BLaER1 treated with 17β-estradiol and CSF1 and Interleukin-3, amounts not matched to agents 10 nM and 100 nM (cell line): ENCODE measurements at regions not wholly inside any gene's neighbourhood (a gene's known extent, or its start where the extent isn't known, plus 50 kb on each side); places are given as distances from the start of the nearest gene placed in this dataset.
A peak's percentile ranks its signal among the peaks of the same experiment; 100 is the strongest.

ENCODE experiments used
- H3K27ac ChIP-seq, 11 experiments: shearing (Covaris generic); formaldehyde crosslinking; 2 replicates each; pipeline ENCODE4 v1.8.1; 2022
- H3K27me3 ChIP-seq, 11 experiments: shearing (Covaris generic); formaldehyde crosslinking; 2 replicates each; pipeline ENCODE4 v1.8.1; 2022
- H3K36me3 ChIP-seq, 11 experiments: shearing (Covaris generic); formaldehyde crosslinking; 2 replicates each; pipeline ENCODE4 v1.8.1; 2022
- H3K4me1 ChIP-seq, 10 experiments: shearing (Covaris generic); formaldehyde crosslinking; 2 replicates each; pipeline ENCODE4 v1.8.1; 2022
- H3K4me2 ChIP-seq, 11 experiments: shearing (Covaris generic); formaldehyde crosslinking; 2 replicates each; pipeline ENCODE4 v1.8.1; 2022
- H3K4me3 ChIP-seq, 10 experiments: shearing (Covaris generic); formaldehyde crosslinking; 2 replicates each; pipeline ENCODE4 v1.8.1; 2022
- H3K9ac ChIP-seq, 11 experiments: shearing (Covaris generic); formaldehyde crosslinking; 2 replicates each; pipeline ENCODE4 v1.8.1; 2022
- H3K9me3 ChIP-seq, 11 experiments: shearing (Covaris generic); formaldehyde crosslinking; replicated peaks in 1 of 11; 2 replicates each; pipeline ENCODE4 v1.8.1; 2022
- H4K20me1 ChIP-seq, 11 experiments: shearing (Covaris generic); formaldehyde crosslinking; 2 replicates each; pipeline ENCODE4 v1.8.1; 2022
- Cebpa-rat ChIP-seq, 11 experiments: shearing (Covaris generic); IDR thresholded peaks; 2 replicates each; pipeline ENCODE4 v1.8.1; 2022

DNA sequence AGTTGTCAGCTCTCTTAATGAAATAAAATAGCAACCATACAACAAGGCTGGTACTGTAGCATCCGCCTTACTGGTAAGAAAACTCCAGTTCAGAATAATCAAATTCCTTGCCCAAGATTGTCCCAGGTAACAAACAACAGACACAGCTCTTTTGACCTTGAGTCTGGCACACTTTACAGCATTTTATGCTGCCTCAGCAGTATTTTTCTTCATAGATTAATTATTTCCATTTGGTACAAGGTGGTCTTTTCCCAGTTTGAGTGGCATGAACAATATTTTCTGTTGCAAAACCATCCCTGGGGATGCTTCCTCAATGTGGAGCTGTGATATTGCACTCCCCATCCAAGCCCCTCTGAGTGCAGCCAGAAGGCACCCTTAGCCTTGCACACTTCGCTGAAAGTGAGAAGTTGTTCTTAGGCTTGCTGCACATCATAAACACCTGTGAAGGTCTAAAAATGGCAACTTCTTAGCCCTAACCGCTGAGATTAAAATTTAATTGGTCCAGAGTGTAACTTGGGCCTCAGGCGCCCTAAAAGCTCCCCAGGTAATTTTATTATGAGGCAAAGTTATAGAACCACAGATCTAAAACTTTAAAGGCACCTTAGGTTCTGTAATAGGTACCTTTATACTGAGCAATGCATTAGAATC, 523.3 kb downstream of the CMPK2 start:
- peaks cover 0 to 4% (median 0%) of the 10 kb centered on the region in 11 experiments; a peak in 3 of 22 replicates for H3K9me3 ChIP-seq
- H3K4me2 ChIP-seq, result no peak overlapping the region
- peaks cover 0 to 26% (median 15%) of the 10 kb centered on the region in 10 experiments; a peak in 13 of 20 replicates for H3K4me1 ChIP-seq
- no peak for TF ChIP-seq Cebpa-rat (IDR thresholded peaks at IDR 0.05)
- no peak overlapping the region for H3K27ac ChIP-seq
- 0 out of 22 replicates have a peak, but pooled peaks cover 0 to 3% (median 0%) of the 10 kb centered on the region in 11 experiments for H3K27me3 ChIP-seq
- H4K20me1 ChIP-seq, result no peaks in the 10 kb centered on the region
- no peak overlapping the region for H3K4me3 ChIP-seq
- H3K36me3 ChIP-seq, result no peaks in the 10 kb centered on the region
- H3K9ac ChIP-seq, result no peak overlapping the region

DNA sequence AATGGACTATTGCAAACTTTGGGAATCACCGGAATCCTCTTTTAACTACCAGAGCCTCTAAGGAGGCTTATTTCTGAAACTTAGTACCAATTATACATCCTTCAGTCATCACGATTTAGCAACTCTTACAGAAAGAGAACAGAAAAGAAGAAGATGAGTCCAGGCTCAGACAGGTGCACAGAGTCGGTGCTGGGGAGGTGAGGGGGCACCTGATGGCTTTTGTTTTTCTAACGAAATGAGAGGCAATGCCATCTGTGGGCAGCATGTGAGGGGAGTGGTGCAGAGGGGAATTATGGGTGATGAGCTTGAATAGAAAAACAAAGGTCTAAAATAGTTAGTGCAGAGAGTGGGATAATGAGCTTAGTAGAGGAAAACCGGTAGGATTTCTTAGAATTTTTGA, 522.6 kb downstream of the CMPK2 start:
- Histone ChIP-seq H3K4me3 (no peak overlapping the region), H3K4me1 (peaks cover 0 to 20% (median 10%) of the 10 kb centered on the region in 10 experiments; a peak in 12 of 20 replicates), H3K36me3 (no peaks in the 10 kb centered on the region), H3K27me3 (0 out of 22 replicates have a peak, but pooled peaks cover 0 to 3% (median 0%) of the 10 kb centered on the region in 11 experiments), H3K9ac (no peak overlapping the region), H4K20me1 (no peaks in the 10 kb centered on the region), H3K27ac (no peak overlapping the region), H3K9me3 (peaks cover 0 to 4% (median 0%) of the 10 kb centered on the region in 11 experiments; a peak in 3 of 22 replicates), H3K4me2 (no peak overlapping the region)
- TF ChIP-seq Cebpa-rat (IDR thresholded peaks at IDR 0.05), result no peak

DNA sequence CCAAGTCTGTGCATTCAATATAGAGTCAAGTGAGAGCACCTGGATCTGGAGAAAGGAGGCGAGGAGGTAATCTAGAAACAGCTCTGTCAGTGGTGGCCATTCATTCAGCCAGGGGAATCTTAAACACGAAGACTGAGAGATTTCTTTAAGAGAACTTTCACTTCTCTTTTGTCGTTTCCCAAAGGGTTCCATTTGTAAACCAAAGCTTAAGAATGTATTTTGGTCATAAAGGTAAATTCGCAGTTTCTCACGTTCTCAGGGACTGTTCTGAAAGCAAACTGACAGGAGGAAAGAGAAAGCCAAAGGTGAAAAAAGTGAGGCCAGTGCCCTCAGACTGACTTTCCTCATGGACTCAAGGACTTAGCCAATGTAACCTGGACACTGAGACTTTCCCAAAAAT, 513.5 kb downstream of the CMPK2 start:
- no peak overlapping the region for H3K9ac ChIP-seq
- peaks cover 0 to 25% (median 11%) of the 10 kb centered on the region in 10 experiments; a peak in 10 of 20 replicates for H3K4me1 ChIP-seq
- peak overlapping the region in 9 of 11 experiments; percentile 6 to 52 (median 31); a peak in 11 of 22 replicates for H3K4me2 ChIP-seq

DNA sequence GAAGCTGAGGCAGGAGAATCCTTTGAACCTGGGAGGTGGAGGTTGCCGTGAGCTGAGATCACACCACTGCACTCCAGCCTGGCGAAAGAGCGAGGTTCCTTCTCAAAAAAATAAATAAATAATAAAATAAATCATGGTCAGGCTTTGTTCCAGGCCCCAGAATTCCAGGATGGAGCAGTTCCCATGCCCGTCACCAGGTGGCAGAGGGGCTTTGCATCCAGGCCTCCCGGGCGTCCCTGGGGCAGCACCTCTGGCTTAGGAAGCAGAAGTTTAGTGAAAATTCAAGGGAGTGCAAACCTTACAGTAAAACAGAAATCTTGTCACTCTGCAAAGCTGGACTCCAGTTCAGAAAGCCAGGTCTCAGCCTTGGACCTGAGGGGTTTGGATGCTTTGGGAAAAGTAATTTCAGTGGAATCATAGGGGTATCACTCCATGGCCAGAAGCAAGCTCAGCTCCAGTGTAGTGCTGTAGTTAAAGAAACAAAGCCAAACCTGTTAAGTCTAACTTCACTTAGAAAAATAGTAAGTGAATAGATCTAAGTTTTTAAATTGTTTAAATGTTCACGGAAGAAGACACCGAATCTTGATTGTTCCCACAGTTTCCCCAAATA, 512.7 kb downstream of the CMPK2 start:
- Histone ChIP-seq H3K9me3 (no peaks in the 10 kb centered on the region), H3K36me3 (no peaks in the 10 kb centered on the region), H3K27ac (no peak overlapping the region), H3K4me2 (peak overlapping the region in 5 of 11 experiments; percentile 6 to 52 (median 31); a peak in 4 of 22 replicates), H3K4me3 (no peak overlapping the region), H3K4me1 (peaks cover 0 to 25% (median 11%) of the 10 kb centered on the region in 10 experiments; a peak in 10 of 20 replicates), H3K27me3 (no peaks in the 10 kb centered on the region), H3K9ac (no peak overlapping the region), H4K20me1 (no peaks in the 10 kb centered on the region)
- TF ChIP-seq Cebpa-rat (IDR thresholded peaks at IDR 0.05), result no peak

More for the DNA sequence above, 513.5 kb downstream of the CMPK2 start:
- H4K20me1 ChIP-seq, result no peaks in the 10 kb centered on the region
- H3K36me3 ChIP-seq, result no peaks in the 10 kb centered on the region
- H3K4me3 ChIP-seq, result no peak overlapping the region
- no peak overlapping the region for H3K27ac ChIP-seq
- H3K27me3 ChIP-seq, result no peaks in the 10 kb centered on the region
- no peaks in the 10 kb centered on the region for H3K9me3 ChIP-seq
- TF ChIP-seq Cebpa-rat (IDR thresholded peaks at IDR 0.05), result no peak

DNA sequence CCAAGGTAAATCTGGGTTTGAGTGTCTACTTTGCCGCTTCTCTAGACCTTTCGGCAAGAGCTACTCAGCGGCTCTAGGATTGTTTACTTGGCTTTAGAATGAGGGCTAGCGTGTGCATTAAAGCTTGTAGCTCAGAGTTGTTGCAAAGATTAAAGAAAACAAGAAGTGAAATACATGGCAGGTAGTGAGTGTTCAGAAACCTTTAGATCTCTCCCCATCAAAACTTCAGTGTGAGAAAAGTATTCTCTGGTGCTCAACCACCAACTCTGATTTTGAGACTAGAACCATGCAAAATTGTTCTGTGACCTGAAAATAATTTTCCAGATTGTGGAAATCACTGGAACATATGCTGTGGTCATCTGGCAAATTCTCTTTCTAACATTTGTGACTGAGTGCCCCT, 512.0 kb downstream of the CMPK2 start:
- H3K27ac ChIP-seq, result no peak overlapping the region
- H4K20me1 ChIP-seq, result no peaks in the 10 kb centered on the region
- H3K4me3 ChIP-seq, result no peak overlapping the region
- no peaks in the 10 kb centered on the region for H3K9me3 ChIP-seq
- H3K9ac ChIP-seq, result no peak overlapping the region
- no peak for TF ChIP-seq Cebpa-rat (IDR thresholded peaks at IDR 0.05)
- no peak overlapping the region for H3K4me2 ChIP-seq
- H3K4me1 ChIP-seq, result peaks cover 0 to 25% (median 11%) of the 10 kb centered on the region in 10 experiments; a peak in 10 of 20 replicates
- H3K27me3 ChIP-seq, result no peaks in the 10 kb centered on the region
- H3K36me3 ChIP-seq, result no peaks in the 10 kb centered on the region

DNA sequence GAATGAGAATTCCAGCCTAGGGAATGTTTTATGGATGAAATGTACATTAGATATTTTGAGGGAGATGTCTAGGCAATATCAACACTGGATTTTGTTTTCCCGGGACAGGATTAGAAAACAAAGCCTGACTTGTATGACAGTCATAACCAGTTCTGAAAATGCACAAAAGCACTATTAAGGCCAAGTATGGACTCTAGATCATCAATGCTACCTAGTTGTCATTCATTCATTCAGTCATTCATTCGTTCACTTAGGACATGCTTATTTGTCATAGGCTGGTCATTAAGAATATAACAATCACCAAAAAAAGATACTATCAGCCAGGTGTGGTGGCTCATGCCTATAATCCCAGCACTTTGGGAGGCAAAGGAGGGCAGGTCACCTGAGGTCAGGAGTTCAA, 511.2 kb downstream of the CMPK2 start:
- no peaks in the 10 kb centered on the region for H3K36me3 ChIP-seq
- no peak overlapping the region for H3K4me2 ChIP-seq
- no peaks in the 10 kb centered on the region for H3K27me3 ChIP-seq
- H3K4me1 ChIP-seq, result peaks cover 0 to 30% (median 12%) of the 10 kb centered on the region in 10 experiments; a peak in 11 of 20 replicates
- no peak for TF ChIP-seq Cebpa-rat (IDR thresholded peaks at IDR 0.05)
- no peaks in the 10 kb centered on the region for H3K9me3 ChIP-seq
- no peak overlapping the region for H3K9ac ChIP-seq
- H3K4me3 ChIP-seq, result no peak overlapping the region
- no peaks in the 10 kb centered on the region for H4K20me1 ChIP-seq
- H3K27ac ChIP-seq, result no peak overlapping the region

- H3K4me1 ChIP-seq, result peaks cover 0 to 40% (median 25%) of the 10 kb centered on the region in 10 experiments; a peak in 15 of 20 replicates
- TF ChIP-seq Cebpa-rat (IDR thresholded peaks at IDR 0.05), result no peak
- H3K27me3 ChIP-seq, result no peaks in the 10 kb centered on the region
These were observed 509.6 kb downstream of the CMPK2 start for GRCh38 chr2:6355886-6356761.

GRCh38 chr2:6358546-6358945, 507.2 kb downstream of the CMPK2 start:
- Histone ChIP-seq H3K4me3 (no peak overlapping the region), H4K20me1 (no peaks in the 10 kb centered on the region), H3K9me3 (no peaks in the 10 kb centered on the region), H3K36me3 (no peaks in the 10 kb centered on the region), H3K27me3 (no peaks in the 10 kb centered on the region), H3K9ac (no peak overlapping the region), H3K4me1 (peaks cover 0 to 33% (median 19%) of the 10 kb centered on the region in 10 experiments; a peak in 15 of 20 replicates), H3K4me2 (no peak overlapping the region), H3K27ac (no peak overlapping the region)
- TF ChIP-seq Cebpa-rat (IDR thresholded peaks at IDR 0.05), result no peak

More at GRCh38 chr2:6355886-6356761, 509.6 kb downstream of the CMPK2 start:
- H3K4me2 ChIP-seq, result peak overlapping the region in 4 of 11 experiments; percentile 12 to 38 (median 22); a peak in 2 of 22 replicates
- no peaks in the 10 kb centered on the region for H4K20me1 ChIP-seq
- H3K9ac ChIP-seq, result no peak overlapping the region
- no peaks in the 10 kb centered on the region for H3K9me3 ChIP-seq
- no peaks in the 10 kb centered on the region for H3K36me3 ChIP-seq
- H3K4me3 ChIP-seq, result no peak overlapping the region
- no peak overlapping the region for H3K27ac ChIP-seq

- no peak overlapping the region for H3K9ac ChIP-seq
- no peaks in the 10 kb centered on the region for H3K36me3 ChIP-seq
- peak overlapping the region in 4 of 11 experiments; percentile 10 to 67 (median 22); a peak in 4 of 22 replicates for H3K4me2 ChIP-seq
- H3K4me1 ChIP-seq, result peaks cover 0 to 33% (median 18%) of the 10 kb centered on the region in 10 experiments; a peak in 15 of 20 replicates
- H4K20me1 ChIP-seq, result no peaks in the 10 kb centered on the region
- no peaks in the 10 kb centered on the region for H3K9me3 ChIP-seq
- no peak overlapping the region for H3K4me3 ChIP-seq
- H3K27ac ChIP-seq, result no peak overlapping the region
- H3K27me3 ChIP-seq, result no peaks in the 10 kb centered on the region
- TF ChIP-seq Cebpa-rat (IDR thresholded peaks at IDR 0.05), result no peak
These were observed 506.7 kb downstream of the CMPK2 start for GRCh38 chr2:6358985-6359384.
